HepG2 (cell line): ENCODE measurements at regions not wholly inside any gene's neighbourhood (a gene's known extent, or its start where the extent isn't known, plus 50 kb on each side); places are given as distances from the start of the nearest gene placed in this dataset.
"Not testable (repeated sequence)": the region's sequence is repeated elsewhere in the genome, so short reads cannot be mapped to it uniquely, and the experiment has no call there.

Source experiments
- GABPA ChIP-seq, 2 experiments: IDR thresholded peaks; 2 replicates each; pipeline ENCODE4 v1.6.1; 2011 to 2016; ENCODE audit warnings: low read depth in 2 of 2, low read length in 1 of 2, missing biosample characterization in 1 of 2, missing genetic modification characterization in 1 of 2
- HNRNPL ChIP-seq: fragments of 200-400 bp; formaldehyde crosslinking; IDR thresholded peaks from 2 replicates; pipeline ENCODE4 v1.6.1; 2017; ENCODE audit warnings: mild to moderate bottlenecking, low read depth, low read length
- LCORL ChIP-seq, 2 experiments: fragments of 450-650 bp in 1 of 2; sonication (generic) in 1 of 2; formaldehyde crosslinking in 1 of 2; IDR thresholded peaks; 2 replicates each; pipeline versions ENCODE4 v1.5.0 to v1.6.1; 2017 to 2020; ENCODE audit warnings: antibody characterized with exemption in 1 of 2, missing genetic modification reagents in 1 of 2
- ZNF878 ChIP-seq: sonication (generic); formaldehyde crosslinking; IDR thresholded peaks from 2 replicates; pipeline ENCODE4 v1.8.1; 2023; ENCODE audit warnings: mild to moderate bottlenecking, missing genetic modification reagents, moderate library complexity
- TF ChIP-seq, protein P1 (sequence below): sonication (generic); formaldehyde crosslinking; IDR thresholded peaks from 2 replicates; pipeline ENCODE4 v1.4.0; 2020; ENCODE audit warnings: missing genetic modification reagents, borderline replicate concordance
- TF ChIP-seq, protein P2 (sequence below): sonication (generic); formaldehyde crosslinking; IDR thresholded peaks from 2 replicates; pipeline ENCODE4 v1.5.0; 2020; ENCODE audit warnings: mild to moderate bottlenecking, missing genetic modification reagents, moderate library complexity
- TF ChIP-seq, protein P3 (sequence below): sonication (generic); formaldehyde crosslinking; IDR thresholded peaks from 2 replicates; pipeline ENCODE4 v1.9.0; 2021; ENCODE audit warnings: missing genetic modification reagents, mild to moderate bottlenecking, borderline replicate concordance

DNA sequence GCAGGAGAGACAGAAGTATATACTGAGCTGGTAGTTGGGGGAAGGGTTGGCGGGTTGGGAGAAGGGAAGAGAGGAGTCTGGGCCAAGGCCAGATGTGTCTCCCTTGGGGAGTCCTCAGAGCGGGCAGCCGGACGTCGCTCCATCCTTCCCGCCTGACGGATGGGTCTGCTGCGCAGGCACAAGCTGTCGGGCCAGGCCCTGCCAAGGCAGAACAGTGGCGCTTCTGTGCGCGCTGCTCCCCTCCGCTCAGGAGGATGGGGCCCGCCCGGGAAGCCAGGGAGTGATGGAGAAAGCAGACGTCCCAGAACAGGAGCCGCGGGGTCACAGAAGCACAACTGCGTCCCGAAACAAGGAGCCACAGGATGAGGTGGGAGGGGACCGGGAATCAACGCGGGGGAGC, 449.9 kb downstream of the CNTNAP3B start:
- TF ChIP-seq ZNF878 (CRISPR knock-in tag); GABPA (IDR thresholded peaks at IDR 0.05; ENCODE audit: low read depth, low read length); GABPA (CRISPR knock-in tag; IDR thresholded peaks at IDR 0.05; ENCODE audit: low read depth); LCORL (IDR thresholded peaks at IDR 0.05); LCORL (CRISPR knock-in tag; IDR thresholded peaks at IDR 0.05); HNRNPL: not testable (repeated sequence)
- TF ChIP-seq, protein P1, sequence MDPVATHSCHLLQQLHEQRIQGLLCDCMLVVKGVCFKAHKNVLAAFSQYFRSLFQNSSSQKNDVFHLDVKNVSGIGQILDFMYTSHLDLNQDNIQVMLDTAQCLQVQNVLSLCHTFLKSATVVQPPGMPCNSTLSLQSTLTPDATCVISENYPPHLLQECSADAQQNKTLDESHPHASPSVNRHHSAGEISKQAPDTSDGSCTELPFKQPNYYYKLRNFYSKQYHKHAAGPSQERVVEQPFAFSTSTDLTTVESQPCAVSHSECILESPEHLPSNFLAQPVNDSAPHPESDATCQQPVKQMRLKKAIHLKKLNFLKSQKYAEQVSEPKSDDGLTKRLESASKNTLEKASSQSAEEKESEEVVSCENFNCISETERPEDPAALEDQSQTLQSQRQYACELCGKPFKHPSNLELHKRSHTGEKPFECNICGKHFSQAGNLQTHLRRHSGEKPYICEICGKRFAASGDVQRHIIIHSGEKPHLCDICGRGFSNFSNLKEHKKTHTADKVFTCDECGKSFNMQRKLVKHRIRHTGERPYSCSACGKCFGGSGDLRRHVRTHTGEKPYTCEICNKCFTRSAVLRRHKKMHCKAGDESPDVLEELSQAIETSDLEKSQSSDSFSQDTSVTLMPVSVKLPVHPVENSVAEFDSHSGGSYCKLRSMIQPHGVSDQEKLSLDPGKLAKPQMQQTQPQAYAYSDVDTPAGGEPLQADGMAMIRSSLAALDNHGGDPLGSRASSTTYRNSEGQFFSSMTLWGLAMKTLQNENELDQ = not testable (repeated sequence)
- TF ChIP-seq, protein P2, sequence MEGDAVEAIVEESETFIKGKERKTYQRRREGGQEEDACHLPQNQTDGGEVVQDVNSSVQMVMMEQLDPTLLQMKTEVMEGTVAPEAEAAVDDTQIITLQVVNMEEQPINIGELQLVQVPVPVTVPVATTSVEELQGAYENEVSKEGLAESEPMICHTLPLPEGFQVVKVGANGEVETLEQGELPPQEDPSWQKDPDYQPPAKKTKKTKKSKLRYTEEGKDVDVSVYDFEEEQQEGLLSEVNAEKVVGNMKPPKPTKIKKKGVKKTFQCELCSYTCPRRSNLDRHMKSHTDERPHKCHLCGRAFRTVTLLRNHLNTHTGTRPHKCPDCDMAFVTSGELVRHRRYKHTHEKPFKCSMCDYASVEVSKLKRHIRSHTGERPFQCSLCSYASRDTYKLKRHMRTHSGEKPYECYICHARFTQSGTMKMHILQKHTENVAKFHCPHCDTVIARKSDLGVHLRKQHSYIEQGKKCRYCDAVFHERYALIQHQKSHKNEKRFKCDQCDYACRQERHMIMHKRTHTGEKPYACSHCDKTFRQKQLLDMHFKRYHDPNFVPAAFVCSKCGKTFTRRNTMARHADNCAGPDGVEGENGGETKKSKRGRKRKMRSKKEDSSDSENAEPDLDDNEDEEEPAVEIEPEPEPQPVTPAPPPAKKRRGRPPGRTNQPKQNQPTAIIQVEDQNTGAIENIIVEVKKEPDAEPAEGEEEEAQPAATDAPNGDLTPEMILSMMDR (CRISPR knock-in tag) = not testable (repeated sequence)
- TF ChIP-seq, protein P3, sequence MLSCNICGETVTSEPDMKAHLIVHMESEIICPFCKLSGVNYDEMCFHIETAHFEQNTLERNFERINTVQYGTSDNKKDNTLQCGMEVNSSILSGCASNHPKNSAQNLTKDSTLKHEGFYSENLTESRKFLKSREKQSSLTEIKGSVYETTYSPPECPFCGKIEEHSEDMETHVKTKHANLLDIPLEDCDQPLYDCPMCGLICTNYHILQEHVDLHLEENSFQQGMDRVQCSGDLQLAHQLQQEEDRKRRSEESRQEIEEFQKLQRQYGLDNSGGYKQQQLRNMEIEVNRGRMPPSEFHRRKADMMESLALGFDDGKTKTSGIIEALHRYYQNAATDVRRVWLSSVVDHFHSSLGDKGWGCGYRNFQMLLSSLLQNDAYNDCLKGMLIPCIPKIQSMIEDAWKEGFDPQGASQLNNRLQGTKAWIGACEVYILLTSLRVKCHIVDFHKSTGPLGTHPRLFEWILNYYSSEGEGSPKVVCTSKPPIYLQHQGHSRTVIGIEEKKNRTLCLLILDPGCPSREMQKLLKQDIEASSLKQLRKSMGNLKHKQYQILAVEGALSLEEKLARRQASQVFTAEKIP (CRISPR knock-in tag) = not testable (repeated sequence)
